Fibroblast of lung (primary cell): ENCODE measurements at regions not wholly inside any gene's neighbourhood (a gene's known extent, or its start where the extent isn't known, plus 50 kb on each side); places are given as distances from the start of the nearest gene placed in this dataset.

ENCODE experiments used
- CTCF ChIP-seq, 2 donors: IDR thresholded peaks in 1 of 2; conservative IDR thresholded peaks in 1 of 2; 1 replicate in 1 of 2; 2 replicates in 1 of 2; pipeline ENCODE4 v1.5.1; 2011 to 2012; ENCODE audit warnings: low read length in 2 of 2, control low read depth in 1 of 2, inconsistent platforms in 1 of 2, low read depth in 1 of 2, mild to moderate bottlenecking in 1 of 2
- EZH2 ChIP-seq: IDR thresholded peaks from 2 replicates; pipeline ENCODE4 v1.5.1; 2012; ENCODE audit warnings: low read length, control low read depth, mild to moderate bottlenecking; ENCODE audit errors: missing control alignments

GRCh38 chr22:23410411-23410810 lies 169.7 kb downstream of the IGLL1 start:
- no peak for TF ChIP-seq CTCF (conservative IDR thresholded peaks at IDR 0.05 in 1 of 2, IDR thresholded peaks at IDR 0.05 in 1 of 2; ENCODE audit: low read depth in 1 of 2, low read length in 2 of 2)
- no peak for TF ChIP-seq EZH2
